Upper lobe of left lung (tissue), 6 donors: ENCODE measurements at regions not wholly inside any gene's neighbourhood (a gene's known extent, or its start where the extent isn't known, plus 50 kb on each side); places are given as distances from the start of the nearest gene placed in this dataset.
A peak's percentile ranks its signal among the peaks of the same experiment; 100 is the strongest.

Experiments
- ATAC-seq, 2 donors: fragments of 200-7000 bp; cut with Tn5 transposase; one replicate each; pipeline ENCODE4 v1.9.1; 2022; ENCODE audit warnings: mild to moderate bottlenecking in 2 of 2, moderate library complexity in 2 of 2; ENCODE audit not compliant: low FRiP score in 2 of 2
- DNase-seq, 2 donors: peaks; one replicate each; pipeline ENCODE4 v3.0.0-alpha.2; 2019 to 2020
- H3K27ac ChIP-seq, 4 donors: fragments of 200-600 bp; sonication (generic); one replicate each; pipeline ENCODE4 v1.5.1; 2016 to 2019
- H3K27me3 ChIP-seq, 4 donors: fragments of 200-600 bp; sonication (generic); one replicate each; pipeline ENCODE4 v1.5.1; 2017 to 2019
- H3K36me3 ChIP-seq, 4 donors: fragments of 200-600 bp; sonication (generic); one replicate each; pipeline ENCODE4 v1.5.1; 2016 to 2019
- H3K4me1 ChIP-seq, 4 donors: fragments of 200-600 bp; sonication (generic); one replicate each; pipeline ENCODE4 v1.5.1; 2018 to 2019
- H3K4me3 ChIP-seq, 4 donors: fragments of 200-600 bp; sonication (generic); one replicate each; pipeline ENCODE4 v1.5.1; 2017 to 2019; ENCODE audit warnings: mild to moderate bottlenecking in 2 of 4, moderate library complexity in 1 of 4
- H3K9me3 ChIP-seq, 4 donors: fragments of 200-600 bp; sonication (generic); one replicate each; pipeline ENCODE4 v1.5.1; 2018 to 2019
- EP300 ChIP-seq, 4 donors: sonication (generic); formaldehyde crosslinking; IDR thresholded peaks; one replicate each; pipeline ENCODE4 v1.5.1; 2017; ENCODE audit warnings: antibody characterized with exemption in 4 of 4, control low read depth in 2 of 4
- POLR2A ChIP-seq, 4 donors: fragments of 450-650 bp; IDR thresholded peaks; one replicate each; pipeline ENCODE4 v1.5.1; 2016 to 2017; ENCODE audit warnings: antibody characterized with exemption in 4 of 4, mild to moderate bottlenecking in 2 of 4
- POLR2AphosphoS5 ChIP-seq, 2 donors: sonication (generic); formaldehyde crosslinking; IDR thresholded peaks; one replicate each; pipeline ENCODE4 v1.5.1; 2017; ENCODE audit warnings: antibody characterized with exemption in 2 of 2
- WGBS, 2 donors: methylation state at CpG; one replicate each; pipeline ENCODE4 v1.1.5; 2017 to 2018; 5-methylcytosine and 5-hydroxymethylcytosine counted together
- TF ChIP-seq, protein P1 (sequence below), 6 experiments: fragments of 450-650 bp in 4 of 6; fragments of 200-600 bp in 2 of 6; sonication (generic) in 2 of 6; IDR thresholded peaks; one replicate each; pipeline ENCODE4 v1.5.1; 2016 to 2019; ENCODE audit warnings: antibody characterized with exemption in 6 of 6
- donor health status: DM: no; HTN: no; CAD: no; lungs with moderate emphysema.
- donor health status: DM: no; HTN: yes; CAD: no; lungs with severe emphysema.

DNA sequence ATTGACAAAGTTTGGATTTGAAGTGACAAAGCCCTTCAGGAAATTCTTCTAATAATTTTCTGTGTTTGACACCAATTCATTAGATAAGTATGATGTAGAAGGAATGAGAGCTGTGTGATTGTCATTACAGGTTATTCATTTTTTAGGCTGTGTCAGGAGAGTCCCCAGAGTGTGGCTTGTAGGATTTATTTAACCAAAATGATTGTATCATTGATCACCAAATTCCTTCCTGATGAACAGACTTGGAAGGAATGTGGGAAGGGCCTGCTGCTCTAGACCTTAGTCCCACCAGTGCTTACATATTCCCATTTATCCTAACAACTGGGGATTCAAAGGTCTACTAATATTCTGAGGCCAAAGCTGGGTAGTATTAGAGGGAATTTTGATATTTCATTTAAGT lies 383.3 kb upstream of the KAZN start:
- Histone ChIP-seq H3K27ac (no peak overlapping the region), H3K27me3 (no peaks in the 10 kb centered on the region), H3K4me3 (no peak overlapping the region), H3K9me3 (peaks cover 0 to 18% (median 11%) of the 10 kb centered on the region in 4 donors), H3K36me3 (no peaks in the 10 kb centered on the region), H3K4me1 (no peaks in the 10 kb centered on the region)
- ATAC-seq (no peak), DNase-seq (no peak)
- TF ChIP-seq EP300 (IDR thresholded peaks at IDR 0.05) = no peak
- TF ChIP-seq POLR2AphosphoS5 (IDR thresholded peaks at IDR 0.05) = no peak
- no peak for TF ChIP-seq POLR2A (IDR thresholded peaks at IDR 0.05)
- TF ChIP-seq, protein P1, sequence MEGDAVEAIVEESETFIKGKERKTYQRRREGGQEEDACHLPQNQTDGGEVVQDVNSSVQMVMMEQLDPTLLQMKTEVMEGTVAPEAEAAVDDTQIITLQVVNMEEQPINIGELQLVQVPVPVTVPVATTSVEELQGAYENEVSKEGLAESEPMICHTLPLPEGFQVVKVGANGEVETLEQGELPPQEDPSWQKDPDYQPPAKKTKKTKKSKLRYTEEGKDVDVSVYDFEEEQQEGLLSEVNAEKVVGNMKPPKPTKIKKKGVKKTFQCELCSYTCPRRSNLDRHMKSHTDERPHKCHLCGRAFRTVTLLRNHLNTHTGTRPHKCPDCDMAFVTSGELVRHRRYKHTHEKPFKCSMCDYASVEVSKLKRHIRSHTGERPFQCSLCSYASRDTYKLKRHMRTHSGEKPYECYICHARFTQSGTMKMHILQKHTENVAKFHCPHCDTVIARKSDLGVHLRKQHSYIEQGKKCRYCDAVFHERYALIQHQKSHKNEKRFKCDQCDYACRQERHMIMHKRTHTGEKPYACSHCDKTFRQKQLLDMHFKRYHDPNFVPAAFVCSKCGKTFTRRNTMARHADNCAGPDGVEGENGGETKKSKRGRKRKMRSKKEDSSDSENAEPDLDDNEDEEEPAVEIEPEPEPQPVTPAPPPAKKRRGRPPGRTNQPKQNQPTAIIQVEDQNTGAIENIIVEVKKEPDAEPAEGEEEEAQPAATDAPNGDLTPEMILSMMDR (IDR thresholded peaks at IDR 0.05) = no peak

DNA sequence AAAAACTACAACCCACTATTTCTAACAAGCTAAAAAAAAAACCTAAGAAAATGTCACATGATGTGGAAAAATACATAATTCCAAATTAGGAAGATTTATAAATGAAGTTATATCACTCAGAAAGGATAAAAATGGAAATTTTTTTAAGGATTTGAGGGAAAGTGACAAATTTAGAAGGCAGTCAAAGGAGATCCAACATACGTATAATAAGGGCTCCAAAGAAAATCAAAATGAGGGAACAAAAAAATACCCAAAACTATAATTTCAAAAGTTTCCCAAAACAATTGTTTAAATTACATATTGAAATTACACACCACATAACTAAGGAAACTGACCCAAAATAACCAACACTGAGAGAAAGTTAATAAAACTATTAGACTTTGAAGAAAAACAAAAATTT lies 381.1 kb upstream of the KAZN start:
- ATAC-seq (no peak), DNase-seq (no peak)
- Histone ChIP-seq H3K4me1 (no peaks in the 10 kb centered on the region), H3K27me3 (no peaks in the 10 kb centered on the region), H3K27ac (no peak overlapping the region), H3K36me3 (no peaks in the 10 kb centered on the region), H3K9me3 (peaks cover 0 to 18% (median 11%) of the 10 kb centered on the region in 4 donors), H3K4me3 (no peak overlapping the region)
- TF ChIP-seq, protein P1 (IDR thresholded peaks at IDR 0.05) = no peak
- no peak for TF ChIP-seq EP300 (IDR thresholded peaks at IDR 0.05)
- no peak for TF ChIP-seq POLR2AphosphoS5 (IDR thresholded peaks at IDR 0.05)
- no peak for TF ChIP-seq POLR2A (IDR thresholded peaks at IDR 0.05)
- 38 to 97% methylated on average over 1 of the region's 1 CpG for WGBS, 2 donors

DNA sequence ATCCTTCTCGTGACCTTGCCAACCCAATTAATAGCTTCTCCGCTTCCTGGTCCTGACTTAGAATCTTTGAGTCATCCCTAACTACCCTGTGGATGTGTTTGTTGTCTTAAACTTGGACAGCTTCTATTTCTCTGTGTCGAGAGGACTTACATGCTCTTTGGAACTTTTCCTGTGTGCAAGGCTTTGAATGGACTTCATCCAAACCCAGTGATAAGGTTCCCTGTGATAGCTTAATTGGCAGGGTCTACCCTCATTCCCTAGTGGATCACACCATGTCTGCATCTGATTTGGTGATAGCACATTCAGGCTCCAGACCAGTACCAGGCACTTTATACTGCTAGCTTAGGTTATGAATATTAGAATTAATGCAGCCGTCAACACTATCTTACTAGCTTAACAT lies 378.2 kb upstream of the KAZN start:
- Histone ChIP-seq H3K27me3 (no peaks in the 10 kb centered on the region), H3K4me1 (no peaks in the 10 kb centered on the region), H3K4me3 (no peak overlapping the region), H3K36me3 (no peaks in the 10 kb centered on the region), H3K27ac (no peak overlapping the region), H3K9me3 (peaks cover 0 to 18% (median 11%) of the 10 kb centered on the region in 4 donors)
- DNase-seq = no peak
- TF ChIP-seq, protein P1 (IDR thresholded peaks at IDR 0.05) = no peak
- 84 to 94% methylated on average over 4 of the region's 4 CpGs for WGBS, 2 donors
- ATAC-seq = peak in 1 of 2 donors; percentile 34

DNA sequence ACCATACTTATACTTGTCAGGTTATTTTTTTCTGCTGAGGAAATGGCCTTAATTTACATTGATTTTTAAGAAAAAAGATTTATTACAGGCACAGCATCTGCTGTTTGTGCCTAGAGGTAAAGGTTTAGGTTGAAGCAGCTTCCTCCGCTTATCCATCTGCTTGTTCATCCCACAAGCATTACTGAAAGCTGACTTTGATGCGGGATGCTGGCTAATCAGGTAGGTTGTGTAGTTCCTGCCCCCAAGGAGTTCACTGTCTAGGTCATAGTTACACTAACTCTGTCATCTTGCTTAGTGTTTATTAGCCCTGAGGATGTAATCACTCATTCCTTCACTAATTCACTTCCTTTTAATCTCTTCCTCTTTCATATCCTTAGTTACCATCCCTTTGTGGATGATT lies 377.7 kb upstream of the KAZN start:
- Histone ChIP-seq H3K4me3 (no peak overlapping the region), H3K27me3 (no peaks in the 10 kb centered on the region), H3K9me3 (peaks cover 0 to 18% (median 11%) of the 10 kb centered on the region in 4 donors), H3K36me3 (no peaks in the 10 kb centered on the region), H3K27ac (no peak overlapping the region), H3K4me1 (no peaks in the 10 kb centered on the region)
- ATAC-seq (no peak), DNase-seq (no peak)
- WGBS, 2 donors = 75 to 84% methylated on average over 2 of the region's 2 CpGs
- no peak for TF ChIP-seq POLR2A (IDR thresholded peaks at IDR 0.05)
- TF ChIP-seq POLR2AphosphoS5 (IDR thresholded peaks at IDR 0.05) = no peak
- TF ChIP-seq, protein P1 (IDR thresholded peaks at IDR 0.05) = no peak
- TF ChIP-seq EP300 (IDR thresholded peaks at IDR 0.05) = no peak

DNA sequence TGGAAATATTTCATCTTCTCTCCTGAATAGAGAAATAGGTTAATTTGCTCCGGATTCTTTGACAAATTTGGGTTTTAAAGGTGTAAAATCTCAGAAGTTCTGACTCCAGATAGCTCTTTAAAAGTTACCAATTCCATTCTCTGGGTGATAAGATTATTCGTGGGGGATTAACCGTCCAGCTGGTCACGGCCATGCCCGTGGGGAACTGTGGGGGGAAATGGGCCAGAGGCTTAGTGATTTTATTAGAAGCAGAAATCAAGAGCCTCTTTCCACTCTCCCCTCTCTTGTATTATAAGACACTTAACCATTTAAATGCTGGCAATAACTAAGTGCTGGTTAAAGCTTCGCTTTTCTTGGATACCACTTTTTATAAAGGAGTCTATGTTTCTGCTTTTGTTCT lies 376.4 kb upstream of the KAZN start:
- ATAC-seq (no peak), DNase-seq (no peak)
- no peak for TF ChIP-seq POLR2A (IDR thresholded peaks at IDR 0.05)
- TF ChIP-seq EP300 (IDR thresholded peaks at IDR 0.05) = no peak
- no peak for TF ChIP-seq POLR2AphosphoS5 (IDR thresholded peaks at IDR 0.05)
- TF ChIP-seq, protein P1 (IDR thresholded peaks at IDR 0.05) = no peak
- Histone ChIP-seq H3K27me3 (no peaks in the 10 kb centered on the region), H3K4me3 (no peak overlapping the region), H3K9me3 (peaks cover 0 to 11% (median 6%) of the 10 kb centered on the region in 4 donors), H3K4me1 (no peaks in the 10 kb centered on the region), H3K36me3 (no peaks in the 10 kb centered on the region), H3K27ac (no peak overlapping the region)
- 56 to 59% methylated on average over 6 of the region's 6 CpGs for WGBS, 2 donors
